ENCODE measurements at regions not wholly inside any gene's neighbourhood (a gene's known extent, or its start where the extent isn't known, plus 50 kb on each side); places are given as distances from the start of the nearest gene placed in this dataset.
A peak's percentile ranks its signal among the peaks of the same experiment; 100 is the strongest.

- Histone ChIP-seq H2AFZ (ENCODE audit: control insufficient read depth, low read length) (no peak overlapping the region), H3K79me2 (ENCODE audit: control insufficient read depth, insufficient read depth, low read length) (no peaks in the 10 kb centered on the region), H3K9ac (ENCODE audit: control insufficient read depth, extremely low read depth, insufficient read depth, low read length) (no peak overlapping the region), H3K4me3 (ENCODE audit: control insufficient read depth in 2 of 3, extremely low read depth in 1 of 3, insufficient read depth in 2 of 3, low read depth in 1 of 3, low read length in 3 of 3) (no peak overlapping the region), H3K9me1 (ENCODE audit: control insufficient read depth, extremely low read depth, insufficient read depth, low read length) (no peaks in the 10 kb centered on the region), H3K27ac (ENCODE audit: control insufficient read depth, insufficient read depth, low read length) (no peak overlapping the region), H3K4me1 (ENCODE audit: control insufficient read depth, extremely low read depth, insufficient read depth, low read length) (no peaks in the 10 kb centered on the region), H3K9me3 (ENCODE audit: control insufficient read depth, low read depth, low read length) (no peaks in the 10 kb centered on the region), H4K20me1 (ENCODE audit: control insufficient read depth, extremely low read depth, insufficient read depth, low read length) (no peaks in the 10 kb centered on the region), H3K27me3 (ENCODE audit: control insufficient read depth, extremely low read depth, insufficient read depth, low read length) (no peaks in the 10 kb centered on the region), H3K4me2 (ENCODE audit: control insufficient read depth, extremely low read depth, insufficient read depth, low read depth, low read length) (no peak overlapping the region), H3K36me3 (ENCODE audit: control insufficient read depth in 2 of 2, extremely low read depth in 1 of 2, insufficient read depth in 2 of 2, low read length in 2 of 2) (no peaks in the 10 kb centered on the region)
- no peak for FAIRE-seq
- TF ChIP-seq CTCF (optimal IDR thresholded peaks at IDR 0.05 in 1 of 3, IDR thresholded peaks at IDR 0.05 in 1 of 3, conservative IDR thresholded peaks at IDR 0.05 in 1 of 3; ENCODE audit: extremely low read depth in 1 of 3, insufficient read depth in 2 of 3, low read length in 3 of 3) (no peak), EZH2 (IDR thresholded peaks at IDR 0.05; ENCODE audit: low read length) (no peak)
- no peak for DNase-seq (ENCODE audit: low read depth, low spot score)
- dilution Hi-C loops (cut with MboI; ENCODE audit: extremely low pct_ligation_motif_present, low sequenced_read_pairs): no loop called here
These were observed 133.5 kb upstream of the GALNT15 start for GRCh38 chr3:16040991-16041390.

- dilution Hi-C loops (cut with MboI; ENCODE audit: extremely low pct_ligation_motif_present, low sequenced_read_pairs): no loop called here
- peak; percentile 85 for FAIRE-seq
- peak overlapping the region; percentile 44 for H2AFZ ChIP-seq (ENCODE audit: control insufficient read depth, low read length)
These were observed 125.8 kb upstream of the GALNT15 start for GRCh38 chr3:16048435-16049318.

More at GRCh38 chr3:16048435-16049318, 125.8 kb upstream of the GALNT15 start:
- H3K9ac ChIP-seq (ENCODE audit: control insufficient read depth, extremely low read depth, insufficient read depth, low read length): no peak overlapping the region
- no peaks in the 10 kb centered on the region for H3K4me1 ChIP-seq (ENCODE audit: control insufficient read depth, extremely low read depth, insufficient read depth, low read length)
- H3K4me2 ChIP-seq (ENCODE audit: control insufficient read depth, extremely low read depth, insufficient read depth, low read depth, low read length): peak overlapping the region; percentile 69
- DNase-seq (ENCODE audit: low read depth, low spot score): no peak
- H3K79me2 ChIP-seq (ENCODE audit: control insufficient read depth, insufficient read depth, low read length): no peaks in the 10 kb centered on the region
- H3K27ac ChIP-seq (ENCODE audit: control insufficient read depth, insufficient read depth, low read length): no peak overlapping the region
- H3K4me3 ChIP-seq (ENCODE audit: control insufficient read depth in 2 of 3, extremely low read depth in 1 of 3, insufficient read depth in 2 of 3, low read depth in 1 of 3, low read length in 3 of 3): peak overlapping the region in 1 of 3 experiments; percentile 48
- H3K27me3 ChIP-seq (ENCODE audit: control insufficient read depth, extremely low read depth, insufficient read depth, low read length): no peaks in the 10 kb centered on the region
- H3K36me3 ChIP-seq (ENCODE audit: control insufficient read depth in 2 of 2, extremely low read depth in 1 of 2, insufficient read depth in 2 of 2, low read length in 2 of 2): no peaks in the 10 kb centered on the region
- H4K20me1 ChIP-seq (ENCODE audit: control insufficient read depth, extremely low read depth, insufficient read depth, low read length): no peaks in the 10 kb centered on the region
- no peaks in the 10 kb centered on the region for H3K9me3 ChIP-seq (ENCODE audit: control insufficient read depth, low read depth, low read length)
- TF ChIP-seq EZH2 (IDR thresholded peaks at IDR 0.05; ENCODE audit: low read length) (no peak), CTCF (optimal IDR thresholded peaks at IDR 0.05 in 1 of 3, IDR thresholded peaks at IDR 0.05 in 1 of 3, conservative IDR thresholded peaks at IDR 0.05 in 1 of 3; ENCODE audit: extremely low read depth in 1 of 3, insufficient read depth in 2 of 3, low read length in 3 of 3) (peak; percentile 64 to 77 (median 76))
- H3K9me1 ChIP-seq (ENCODE audit: control insufficient read depth, extremely low read depth, insufficient read depth, low read length): no peaks in the 10 kb centered on the region

Data from keratinocyte (primary cell).